HG02759 (cell line): ENCODE measurements at regions not wholly inside any gene's neighbourhood (a gene's known extent, or its start where the extent isn't known, plus 50 kb on each side); places are given as distances from the start of the nearest gene placed in this dataset.
"Not testable (repeated sequence)": the region's sequence is repeated elsewhere in the genome, so short reads cannot be mapped to it uniquely, and the experiment has no call there.

Source experiments
- ATAC-seq: cut with Tn5 transposase; IDR thresholded peaks from one replicate; pipeline ENCODE4 v1.9.1; 2021; ENCODE audit warnings: mild to moderate bottlenecking, moderate library complexity; ENCODE audit not compliant: unreplicated experiment

DNA sequence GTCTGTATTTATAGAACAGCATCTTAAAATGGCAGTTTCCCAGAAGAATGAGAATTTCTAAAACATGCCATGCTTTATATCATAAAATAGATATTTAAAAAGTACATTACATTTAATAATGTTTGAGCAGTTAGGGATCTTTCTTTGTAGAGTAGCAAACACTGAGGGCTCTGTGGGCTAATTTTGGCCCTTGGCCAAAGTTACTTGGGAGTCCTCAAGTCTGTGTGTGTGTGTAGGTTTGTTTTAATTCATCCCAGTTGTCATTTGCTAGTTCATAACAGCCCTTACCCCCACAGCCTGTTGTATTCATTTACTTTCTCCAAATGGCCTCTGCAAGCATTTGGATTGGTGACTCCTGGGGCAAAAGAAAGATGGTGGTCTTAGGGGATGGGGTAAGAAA lies 576.4 kb upstream of the SGCD start:
- no peak for ATAC-seq

DNA sequence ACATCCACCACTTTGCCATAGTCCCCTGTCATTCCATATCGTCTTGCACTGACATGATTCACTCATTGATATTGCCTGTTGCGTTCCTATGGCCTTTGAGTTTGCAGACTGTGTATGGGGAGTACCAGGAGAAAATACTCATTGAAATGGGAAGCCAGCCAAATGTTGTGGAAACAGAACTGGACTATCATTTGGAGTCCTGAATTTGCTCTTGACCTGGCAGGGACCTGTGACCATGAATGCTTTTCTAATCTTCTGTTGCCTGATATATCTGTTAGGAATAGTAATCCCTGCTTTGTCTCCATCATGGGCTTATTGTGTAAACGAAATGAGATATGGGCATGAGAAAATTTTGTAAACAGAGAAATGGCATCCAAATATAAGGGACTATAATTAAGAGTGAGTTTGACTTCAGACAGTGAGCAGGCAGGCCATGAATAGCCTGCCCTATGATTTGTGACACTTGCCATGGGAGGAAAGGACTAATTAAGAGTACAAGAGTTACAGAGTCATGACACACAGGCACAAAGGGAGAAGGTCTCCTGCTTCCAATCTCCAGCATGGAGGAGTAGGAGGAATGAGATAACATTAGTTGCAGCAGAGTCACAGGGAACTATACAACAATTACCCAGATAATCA lies 572.9 kb upstream of the SGCD start:
- ATAC-seq = no peak

DNA sequence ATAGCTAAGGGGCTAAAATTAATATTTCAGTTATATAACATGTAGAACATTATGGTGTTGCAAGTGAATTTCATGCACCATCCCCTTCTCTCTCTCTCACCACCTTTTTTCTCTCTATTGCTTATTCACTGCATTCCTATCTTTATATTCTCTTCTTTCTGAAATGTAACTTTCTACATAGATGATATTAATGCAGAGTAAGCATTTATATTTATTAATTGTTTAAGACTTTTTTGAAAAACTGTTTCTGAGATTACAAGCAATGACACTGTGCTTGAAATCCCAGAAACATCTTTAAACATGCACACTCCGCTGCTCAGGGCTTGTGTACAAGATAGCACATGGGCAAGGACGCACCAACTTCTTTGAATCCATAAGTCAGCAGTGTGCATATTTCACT lies 567.7 kb upstream of the SGCD start:
- no peak for ATAC-seq

DNA sequence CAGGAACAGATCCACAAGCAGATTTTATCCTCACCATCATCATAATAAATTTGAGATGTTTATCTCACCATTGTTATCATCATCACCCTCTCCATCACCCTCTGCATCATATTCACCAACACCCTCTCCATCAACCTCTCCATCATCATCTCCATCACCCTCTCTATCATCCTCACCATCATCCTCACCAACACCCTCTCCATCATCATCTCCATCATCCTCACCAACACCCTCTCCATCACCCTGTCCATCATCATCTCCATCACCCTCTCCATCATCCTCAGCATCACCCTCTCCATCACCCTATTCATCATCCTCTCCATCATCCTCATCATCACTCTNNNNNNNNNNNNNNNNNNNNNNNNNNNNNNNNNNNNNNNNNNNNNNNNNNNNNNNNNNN lies 567.0 kb upstream of the SGCD start:
- no peak for ATAC-seq

DNA sequence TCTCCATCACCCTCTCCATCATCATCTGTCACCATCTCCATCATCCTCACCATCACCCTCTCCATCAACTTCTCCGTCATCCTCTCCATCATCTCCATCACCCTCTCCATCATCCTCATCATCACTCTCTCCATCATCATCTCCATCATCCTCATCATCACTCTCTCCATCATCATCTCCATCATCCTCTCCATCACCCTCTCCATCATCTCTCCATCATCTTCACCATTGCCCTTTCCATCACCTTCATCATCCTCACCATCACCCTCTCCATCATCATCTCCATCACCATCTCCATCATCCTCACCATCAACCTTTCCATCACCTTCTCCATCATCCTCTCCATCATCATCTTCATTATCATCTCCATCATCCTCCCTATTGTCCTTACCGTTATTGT lies 565.5 kb upstream of the SGCD start:
- ATAC-seq = no peak

DNA sequence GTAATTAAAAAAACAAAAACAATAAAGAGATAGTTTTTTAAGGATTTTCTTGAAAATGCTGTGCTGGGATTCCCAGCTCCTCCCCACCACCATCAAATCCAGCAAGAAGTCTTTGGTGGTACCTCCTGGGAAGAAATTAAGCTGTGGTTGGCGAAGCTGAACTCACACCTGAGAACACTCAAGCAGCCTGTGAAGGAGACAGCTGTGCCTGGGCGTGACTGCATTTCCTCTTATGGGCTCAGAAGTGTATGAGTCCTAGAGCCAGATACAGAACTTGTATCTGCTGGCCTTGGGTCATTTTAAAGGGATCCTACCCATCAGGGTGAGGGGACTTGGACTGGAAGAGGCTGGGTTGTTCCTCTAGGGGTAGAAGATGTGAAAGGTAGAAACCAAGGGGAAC lies 561.2 kb upstream of the SGCD start:
- ATAC-seq = no peak

DNA sequence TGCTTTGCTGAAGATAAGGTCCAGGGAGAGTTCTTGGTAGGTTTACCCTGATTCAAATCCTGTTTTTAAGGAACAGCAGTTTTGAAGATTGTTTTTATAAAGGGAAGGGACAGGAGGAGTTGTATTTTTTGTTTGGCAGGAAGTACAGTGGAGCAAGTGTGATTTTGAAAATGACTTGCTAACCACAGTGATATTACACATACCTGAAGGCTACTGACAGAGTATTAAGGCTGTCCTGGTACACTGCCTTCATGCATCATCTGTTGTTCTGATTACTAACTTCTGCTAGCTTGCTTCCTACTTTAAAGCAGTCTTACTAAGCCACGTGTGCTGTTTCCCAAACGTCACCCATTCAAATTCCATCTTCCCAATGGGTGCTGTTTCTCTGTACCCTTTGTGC lies 559.5 kb upstream of the SGCD start:
- no peak for ATAC-seq

DNA sequence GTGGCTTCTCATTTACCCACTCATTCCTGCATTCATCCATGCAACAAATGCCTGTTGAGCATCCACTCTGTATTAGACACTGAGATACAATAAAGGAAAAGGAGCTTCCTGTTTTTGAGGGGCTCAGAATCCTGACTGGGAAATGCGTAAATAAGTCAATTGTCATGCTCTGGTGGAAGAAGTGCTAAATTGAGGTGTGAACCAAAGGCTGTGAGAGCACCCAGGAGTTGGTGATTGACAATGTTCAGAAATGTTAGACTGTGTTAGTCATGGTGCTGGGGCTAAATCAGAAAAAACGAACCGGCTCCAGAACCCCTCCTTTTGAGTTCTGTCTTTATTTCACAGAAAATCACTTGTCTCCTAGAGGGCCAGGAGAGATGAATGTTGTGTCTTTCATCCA lies 558.6 kb upstream of the SGCD start:
- ATAC-seq = no peak

DNA sequence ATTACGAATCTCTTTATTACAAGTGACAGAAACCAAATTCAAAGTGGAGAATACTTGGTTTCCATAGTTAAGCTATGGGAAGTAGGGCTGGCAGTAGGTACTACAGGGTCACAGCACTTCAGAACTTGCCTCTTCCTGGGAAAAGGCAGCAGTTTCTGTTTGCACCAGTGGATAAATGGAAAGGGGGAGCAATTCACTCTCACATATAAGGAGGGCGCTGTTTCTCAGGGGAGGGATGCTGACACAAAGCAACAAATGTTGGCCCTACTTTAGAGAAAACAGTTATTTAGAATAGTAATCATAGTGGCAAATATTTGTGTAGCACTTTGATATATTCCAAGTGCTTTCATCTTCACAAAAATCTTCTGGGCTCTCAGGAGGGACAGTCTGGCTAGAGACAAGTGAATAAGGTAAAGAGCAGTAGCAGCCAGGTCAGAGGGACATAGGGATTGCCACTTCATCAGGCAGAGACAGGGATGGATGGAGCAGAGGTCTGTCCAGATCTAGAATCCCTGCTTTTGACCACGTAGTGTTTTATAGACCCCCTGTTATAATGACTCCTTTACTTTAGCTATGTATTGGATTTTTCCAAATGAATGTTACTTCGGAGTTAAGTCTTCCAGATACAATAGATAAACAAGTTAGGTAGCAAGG lies 554.8 kb upstream of the SGCD start:
- ATAC-seq = no peak

DNA sequence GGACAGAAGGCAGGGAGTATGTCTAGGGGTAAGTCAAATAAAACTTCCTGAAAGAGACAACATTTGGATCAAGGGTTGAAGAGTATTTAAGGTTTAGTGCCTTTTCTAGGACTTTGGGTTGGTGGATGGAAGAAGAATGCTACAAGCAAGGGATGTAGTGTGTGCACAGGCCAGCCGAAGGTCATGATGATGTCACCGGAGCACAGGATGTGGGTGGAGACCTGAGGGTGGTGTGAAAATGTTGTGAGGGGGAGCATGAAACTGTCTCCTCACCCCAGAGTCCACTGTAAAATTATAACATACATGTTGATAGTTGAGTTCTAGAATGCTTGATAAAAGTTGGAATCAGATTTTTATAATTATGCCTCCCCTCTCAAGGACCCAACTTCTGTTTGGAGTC lies 553.3 kb upstream of the SGCD start:
- ATAC-seq = no peak

DNA sequence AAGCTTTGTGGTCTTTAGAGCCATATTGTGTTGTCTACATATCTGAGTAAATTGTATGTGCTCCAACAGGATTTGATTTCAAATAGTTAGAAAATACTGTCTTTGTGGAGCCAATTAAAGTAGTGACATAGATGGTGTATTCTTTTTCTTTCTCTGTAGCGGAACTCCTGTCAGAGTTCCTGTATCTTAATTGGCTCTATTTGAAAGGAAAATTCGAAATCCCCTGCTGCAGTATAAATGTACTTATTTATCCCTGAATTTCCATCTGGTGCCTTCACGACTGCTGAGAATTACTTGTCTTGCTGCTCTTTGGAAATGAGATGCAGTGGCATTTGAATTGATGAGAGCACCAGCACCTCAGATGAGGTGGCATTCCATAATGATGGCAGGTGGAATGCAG lies 546.7 kb upstream of the SGCD start:
- ATAC-seq = no peak

DNA sequence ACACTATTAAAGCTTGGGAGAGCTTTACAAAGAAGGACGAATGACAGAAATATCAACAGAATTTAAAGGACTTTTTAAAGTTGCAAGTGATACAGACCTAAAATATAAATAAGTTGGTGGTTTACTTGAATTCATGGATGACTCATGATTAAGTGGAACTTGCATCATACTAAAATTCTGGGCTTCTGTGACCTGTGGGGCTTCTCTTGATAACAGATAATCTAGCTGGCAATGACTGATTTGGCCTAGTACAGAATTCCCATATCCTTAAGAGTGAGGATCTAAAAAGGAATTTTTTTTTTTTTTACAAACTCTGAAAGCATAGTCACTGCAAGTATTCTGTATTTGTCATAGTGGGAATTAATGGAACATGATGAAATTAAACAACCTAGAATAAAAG lies 543.7 kb upstream of the SGCD start:
- no peak for ATAC-seq

DNA sequence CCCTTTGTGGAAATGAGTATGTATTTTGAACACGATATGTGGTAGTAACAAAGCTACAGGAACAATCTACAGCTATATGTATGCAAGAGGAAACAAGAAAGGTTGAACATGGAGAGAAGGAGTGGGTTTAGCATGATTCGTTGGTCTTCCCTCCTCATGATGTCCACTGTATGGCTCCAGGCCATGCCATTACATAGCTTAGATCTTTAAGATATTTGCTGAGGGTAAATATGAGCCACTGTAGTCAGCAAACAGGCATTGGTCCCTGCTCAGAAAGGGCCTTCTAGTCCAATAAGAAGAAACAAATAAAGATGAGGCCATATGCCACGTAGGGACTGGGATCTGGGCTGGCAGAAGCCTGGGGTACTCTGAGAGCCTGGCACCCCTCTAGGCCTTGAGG lies 543.2 kb upstream of the SGCD start:
- ATAC-seq = no peak

DNA sequence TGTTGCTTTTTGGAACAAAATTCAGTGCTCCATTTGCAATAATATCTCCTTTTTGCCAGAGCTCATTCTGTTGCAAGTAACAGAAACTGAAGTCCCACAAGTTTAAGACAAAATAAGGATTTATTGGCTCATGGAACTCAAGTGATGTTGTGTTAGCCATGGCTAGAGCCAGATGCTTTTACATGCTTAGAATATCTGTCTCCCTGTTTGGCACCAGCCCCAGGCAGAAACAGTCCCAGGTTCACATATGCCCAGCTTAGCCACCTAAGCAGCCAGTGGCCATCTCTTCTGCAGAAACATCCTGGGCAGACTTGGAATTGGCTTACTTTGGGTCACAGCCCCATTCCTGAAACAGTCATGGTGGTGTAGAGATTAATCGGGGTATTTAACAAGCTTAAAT lies 540.9 kb upstream of the SGCD start:
- no peak for ATAC-seq

DNA sequence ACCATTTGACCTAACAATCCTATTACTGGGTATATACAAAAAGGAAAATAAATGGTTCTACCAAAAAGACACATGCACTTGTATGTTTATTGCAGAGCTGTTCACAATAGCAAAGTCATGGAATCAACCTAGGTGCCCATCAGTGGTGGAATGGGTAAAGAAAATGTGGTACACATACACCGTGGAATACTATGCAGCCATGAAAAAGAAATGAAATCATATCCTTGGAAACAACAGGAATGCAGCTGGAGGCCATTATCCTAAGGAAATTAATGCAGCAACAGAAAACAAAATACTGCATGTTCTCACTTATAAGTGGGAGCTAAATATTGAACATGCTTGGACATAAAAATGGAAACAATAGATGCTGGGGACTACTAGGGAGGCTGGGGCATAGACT lies 534.1 kb upstream of the SGCD start:
- ATAC-seq = no peak

DNA sequence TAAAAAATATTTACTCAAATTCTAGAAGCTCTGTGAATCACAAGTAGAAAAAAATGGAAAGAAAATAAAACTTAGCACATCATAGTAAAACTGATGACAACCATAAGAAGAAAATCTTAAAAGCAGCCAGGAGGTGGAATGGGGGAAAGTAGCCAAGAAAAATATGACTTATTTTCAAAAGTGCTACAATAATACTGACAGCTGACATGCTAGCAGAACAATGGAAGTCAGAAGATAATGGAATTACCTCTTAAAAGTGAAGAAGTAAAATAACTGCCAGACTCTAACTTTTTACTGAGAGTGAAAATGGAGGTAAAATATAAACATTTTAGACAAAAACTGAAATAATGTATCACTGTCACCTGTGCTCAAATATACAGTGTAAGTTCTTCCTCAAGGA lies 532.2 kb upstream of the SGCD start:
- no peak for ATAC-seq

DNA sequence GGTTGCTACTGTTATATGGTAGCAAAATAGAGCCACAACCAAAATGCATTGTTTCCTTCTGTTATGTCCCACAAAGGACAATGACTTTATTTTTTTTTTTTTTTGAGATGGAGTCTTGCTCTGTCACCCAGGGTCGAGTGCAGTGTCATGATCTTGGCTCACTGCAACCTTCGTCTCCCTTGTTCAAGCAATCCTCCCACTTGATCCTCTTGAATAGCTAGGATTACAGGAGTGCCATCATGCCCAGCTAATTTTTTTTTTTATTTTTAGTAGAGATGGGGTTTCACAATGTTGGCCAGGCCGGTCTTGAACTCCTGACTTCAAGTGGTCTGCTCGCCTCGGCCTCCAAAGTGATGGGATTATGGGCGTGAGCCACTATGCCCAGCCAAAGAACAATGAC lies 527.7 kb upstream of the SGCD start:
- no peak for ATAC-seq

DNA sequence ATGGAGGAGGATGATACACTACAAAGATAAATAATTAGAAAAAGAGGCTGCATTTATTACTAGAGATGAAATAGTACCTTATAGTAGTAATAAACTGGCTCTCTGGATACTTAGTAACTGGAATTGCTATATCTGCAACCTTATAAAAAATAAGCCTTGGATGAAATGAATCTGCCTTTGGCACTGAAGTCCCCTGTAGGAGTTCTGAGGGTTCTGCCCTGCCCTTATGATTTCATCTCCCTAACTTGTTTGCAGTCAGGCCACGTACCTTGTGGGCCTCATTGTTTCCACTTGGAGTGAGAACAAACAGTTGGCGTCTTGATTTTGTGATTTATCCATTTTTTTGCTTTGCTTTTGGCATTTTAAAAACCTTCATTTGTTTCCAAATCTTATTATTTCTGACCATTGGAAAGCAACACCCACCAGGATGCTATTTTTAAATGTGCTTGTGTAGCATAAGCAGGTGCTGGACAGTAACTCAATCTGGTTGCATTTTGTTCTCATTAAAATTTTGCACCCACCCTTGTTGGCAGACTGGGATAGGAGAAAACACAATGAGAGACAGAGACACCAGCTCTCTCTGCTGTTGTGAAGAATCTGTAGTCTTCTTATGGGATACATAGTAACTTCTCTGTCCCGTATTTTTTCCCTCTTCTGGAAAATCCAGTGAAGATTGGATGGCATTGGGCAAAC lies 518.9 kb upstream of the SGCD start:
- no peak for ATAC-seq

DNA sequence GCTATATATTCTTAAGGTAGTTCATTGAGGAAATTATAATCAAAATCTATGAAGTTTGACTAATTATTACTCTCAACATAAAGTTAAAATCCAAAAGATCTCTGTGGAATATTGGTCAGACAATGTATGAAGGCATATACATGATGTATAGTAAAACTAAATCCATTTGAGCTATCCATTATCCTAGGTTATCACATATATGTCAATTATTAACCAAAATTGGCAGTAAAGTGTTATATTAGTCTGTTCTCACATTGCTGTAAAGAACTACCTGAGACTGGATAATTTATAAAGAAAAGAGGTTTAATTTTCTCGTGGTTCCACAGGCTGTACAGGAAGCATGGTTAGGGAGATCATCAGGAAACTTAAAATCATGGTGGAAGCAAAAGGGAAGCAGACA lies 511.7 kb upstream of the SGCD start:
- no peak for ATAC-seq

DNA sequence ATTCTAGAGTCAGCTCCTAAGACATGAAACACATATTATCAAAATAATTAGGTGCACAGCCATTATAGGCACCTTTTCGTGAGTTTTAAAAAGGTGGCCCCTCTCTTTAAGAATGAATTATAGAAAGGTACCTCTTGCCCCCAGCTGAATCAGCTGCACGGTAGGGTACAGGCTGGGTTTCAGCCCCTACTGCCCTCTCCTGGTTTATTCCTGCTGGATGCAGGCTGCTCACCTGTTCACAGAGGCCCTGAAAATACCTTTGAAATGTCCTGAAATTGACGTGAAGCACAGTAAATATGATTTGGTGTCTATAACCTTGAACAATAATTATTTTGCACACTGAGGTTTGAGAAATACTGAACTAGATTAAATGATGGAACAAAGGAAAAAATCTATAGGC lies 504.8 kb upstream of the SGCD start:
- no peak for ATAC-seq

DNA sequence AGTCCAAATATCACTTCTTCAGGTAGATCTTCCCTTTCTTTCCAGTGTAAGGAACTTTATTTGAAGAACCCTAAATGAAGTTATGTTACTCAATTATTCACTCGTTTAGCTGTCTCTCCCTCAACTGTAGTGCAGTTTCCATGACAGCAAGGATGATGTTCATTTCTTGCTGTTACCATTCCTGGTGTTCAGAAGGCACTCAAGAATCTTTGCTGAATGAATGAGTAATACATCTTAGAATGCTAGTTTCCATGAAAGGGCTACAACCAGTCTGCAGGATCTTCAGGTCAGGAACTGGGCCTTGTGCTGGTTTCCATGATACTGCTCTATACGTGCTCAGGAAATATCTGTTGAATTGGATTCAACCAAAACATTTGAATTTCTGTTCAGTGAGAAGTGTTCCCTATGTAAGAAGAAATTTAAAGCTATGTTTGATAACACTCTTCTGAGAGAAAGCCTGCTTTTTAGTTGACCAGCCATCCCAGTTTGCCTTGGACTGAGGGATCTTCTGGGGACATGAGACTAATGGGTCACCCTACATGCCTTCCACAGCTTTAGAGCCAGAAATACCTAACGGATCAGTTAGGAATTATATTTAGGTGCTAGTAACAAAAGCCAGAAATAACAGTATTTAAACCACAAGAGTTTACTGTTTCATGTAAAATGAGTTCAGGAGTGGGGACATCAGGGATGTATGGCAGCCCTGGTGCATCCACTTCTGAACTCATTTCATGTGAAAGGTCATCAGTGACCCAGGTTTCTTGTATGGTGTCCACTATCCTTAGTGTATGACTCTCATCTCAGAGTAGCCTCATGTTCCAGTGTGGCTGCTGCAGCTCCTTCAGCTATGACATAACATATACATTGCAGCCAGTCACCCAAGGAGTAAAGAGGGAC lies 500.1 kb upstream of the SGCD start:
- no peak for ATAC-seq

DNA sequence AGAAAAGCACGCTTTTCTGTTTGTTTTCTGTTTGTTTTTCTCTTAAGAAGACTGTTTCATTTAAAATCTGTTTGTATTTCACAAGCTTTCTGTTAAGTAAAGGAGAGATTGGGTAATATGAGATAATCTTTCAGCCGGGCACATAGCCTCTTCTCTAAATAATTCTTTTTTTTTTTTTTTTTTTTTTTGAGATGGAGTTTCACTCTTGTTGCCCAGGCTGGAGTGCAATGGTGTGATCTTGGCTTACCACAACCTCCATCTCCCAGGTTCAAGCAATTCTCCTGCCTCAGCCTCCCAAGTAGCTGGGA lies 499.5 kb upstream of the SGCD start:
- ATAC-seq = not testable (repeated sequence)
